NCI-H1105 (cell line): ENCODE measurements at regions not wholly inside any gene's neighbourhood (a gene's known extent, or its start where the extent isn't known, plus 50 kb on each side); places are given as distances from the start of the nearest gene placed in this dataset.
"Not testable (repeated sequence)": the region's sequence is repeated elsewhere in the genome, so short reads cannot be mapped to it uniquely, and the experiment has no call there.

ENCODE experiments used
- DNase-seq: peaks from one replicate; lab custom pipeline; 2025; lab: John Stamatoyannopoulos, UW

DNA sequence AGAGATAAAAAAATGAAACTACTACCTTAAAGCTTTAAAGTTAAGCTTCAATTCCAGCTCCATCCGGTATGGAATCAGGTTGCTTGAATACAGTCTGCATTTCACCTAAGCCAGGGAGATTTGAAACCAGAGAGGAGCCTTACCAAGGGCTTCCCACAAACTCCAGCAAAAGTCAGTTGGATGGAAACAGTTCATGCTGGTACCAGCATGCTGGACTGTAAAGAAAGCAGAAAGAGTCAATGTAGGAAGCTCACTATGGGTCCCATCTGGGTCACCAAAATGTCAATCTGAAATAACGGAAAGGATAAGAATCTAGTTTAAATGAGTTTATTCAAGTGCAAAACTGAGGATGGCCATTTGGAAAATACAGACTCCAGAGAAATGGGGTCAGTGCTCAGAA lies 65.3 kb downstream of the CDO1 start:
- no peak for DNase-seq

DNA sequence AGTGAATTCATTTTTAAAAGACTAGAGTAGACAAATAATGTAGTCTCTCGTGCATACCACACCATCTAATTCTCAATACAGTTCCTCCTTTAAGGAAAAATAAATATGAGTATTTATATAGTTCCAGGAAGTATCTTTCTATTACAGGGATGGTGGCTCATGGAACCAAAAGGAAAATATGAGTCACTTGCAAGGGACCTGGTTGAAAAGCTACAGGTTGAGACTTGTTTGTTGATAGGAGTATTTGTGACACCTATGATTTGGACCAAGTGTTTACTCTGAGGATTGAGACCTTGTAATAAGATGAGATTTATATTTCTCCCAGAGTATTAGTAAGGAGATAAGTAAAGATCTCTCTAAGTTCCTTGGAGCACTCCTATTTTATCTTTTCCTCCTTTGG lies 67.4 kb downstream of the CDO1 start:
- DNase-seq, result no peak

DNA sequence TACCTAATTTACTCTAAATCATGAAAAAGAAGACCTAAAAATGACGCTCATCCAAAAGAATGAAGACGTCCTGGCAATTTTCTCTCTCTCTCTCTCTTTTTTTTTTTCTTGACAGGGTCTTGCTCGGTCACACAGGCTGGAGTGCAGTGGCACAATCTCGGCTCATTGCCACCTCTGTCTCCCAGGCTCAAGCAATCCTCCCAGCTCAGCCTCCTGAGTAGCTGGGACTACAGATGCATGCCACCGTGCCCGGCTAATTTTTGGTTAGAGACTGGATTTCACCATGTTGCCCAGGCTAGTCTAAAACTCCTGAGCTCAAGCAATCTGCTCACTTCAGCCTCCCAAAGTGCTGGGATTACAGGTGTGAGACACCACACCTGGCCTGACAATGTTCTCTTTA lies 77.2 kb downstream of the CDO1 start:
- DNase-seq, result not testable (repeated sequence)

GRCh38 chr5:115738830-115739229 lies 77.6 kb downstream of the CDO1 start:
- DNase-seq, result no peak

GRCh38 chr5:115737452-115737851 lies 79.0 kb downstream of the CDO1 start:
- DNase-seq, result no peak

DNA sequence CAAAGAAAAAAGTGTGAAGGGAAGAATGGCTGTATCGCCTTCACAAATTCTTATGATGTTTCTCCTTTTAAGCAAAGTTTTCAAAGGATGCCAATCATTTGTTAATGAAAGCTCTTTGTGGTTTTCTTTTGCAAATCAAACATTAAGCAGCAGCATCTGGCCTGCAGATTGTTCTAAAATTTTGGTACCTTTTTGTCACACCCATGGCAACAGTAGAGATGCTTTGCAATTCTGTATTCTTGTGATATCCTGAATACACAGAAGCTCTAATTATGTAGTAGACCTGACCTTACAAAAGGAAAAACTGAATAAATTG lies 79.8 kb downstream of the CDO1 start:
- DNase-seq, result no peak

DNA sequence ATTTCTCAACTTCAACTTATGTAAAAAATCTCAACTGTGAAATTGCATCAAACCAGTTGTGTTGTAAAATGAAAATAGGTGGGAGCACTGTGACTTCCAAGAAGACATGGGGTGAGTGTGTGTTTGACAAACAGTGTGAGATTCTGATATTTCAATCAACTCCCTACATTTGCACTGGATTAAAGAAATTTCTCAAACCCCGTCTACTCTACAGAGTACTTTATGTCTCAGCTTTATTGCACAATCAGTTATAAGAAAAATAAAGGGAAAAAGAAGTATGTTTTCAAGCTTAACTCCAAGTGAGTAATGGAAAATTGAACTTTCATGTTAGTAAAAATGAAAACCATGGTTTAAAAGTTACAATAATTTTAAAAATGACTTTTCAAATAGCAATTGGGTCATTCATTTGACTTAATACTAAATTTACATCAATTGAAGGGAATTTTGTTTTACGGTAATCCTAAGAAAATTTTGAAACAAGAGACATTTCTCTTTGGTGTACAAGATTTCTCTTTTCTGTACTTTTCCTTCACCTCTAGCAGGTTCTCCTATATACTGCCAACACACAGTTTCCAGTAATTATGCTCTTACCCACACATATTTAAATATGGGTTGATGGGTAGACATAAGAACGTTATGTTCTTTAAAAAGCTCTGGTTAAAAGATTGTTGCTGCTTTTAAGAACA lies 80.3 kb downstream of the CDO1 start:
- DNase-seq, result no peak

DNA sequence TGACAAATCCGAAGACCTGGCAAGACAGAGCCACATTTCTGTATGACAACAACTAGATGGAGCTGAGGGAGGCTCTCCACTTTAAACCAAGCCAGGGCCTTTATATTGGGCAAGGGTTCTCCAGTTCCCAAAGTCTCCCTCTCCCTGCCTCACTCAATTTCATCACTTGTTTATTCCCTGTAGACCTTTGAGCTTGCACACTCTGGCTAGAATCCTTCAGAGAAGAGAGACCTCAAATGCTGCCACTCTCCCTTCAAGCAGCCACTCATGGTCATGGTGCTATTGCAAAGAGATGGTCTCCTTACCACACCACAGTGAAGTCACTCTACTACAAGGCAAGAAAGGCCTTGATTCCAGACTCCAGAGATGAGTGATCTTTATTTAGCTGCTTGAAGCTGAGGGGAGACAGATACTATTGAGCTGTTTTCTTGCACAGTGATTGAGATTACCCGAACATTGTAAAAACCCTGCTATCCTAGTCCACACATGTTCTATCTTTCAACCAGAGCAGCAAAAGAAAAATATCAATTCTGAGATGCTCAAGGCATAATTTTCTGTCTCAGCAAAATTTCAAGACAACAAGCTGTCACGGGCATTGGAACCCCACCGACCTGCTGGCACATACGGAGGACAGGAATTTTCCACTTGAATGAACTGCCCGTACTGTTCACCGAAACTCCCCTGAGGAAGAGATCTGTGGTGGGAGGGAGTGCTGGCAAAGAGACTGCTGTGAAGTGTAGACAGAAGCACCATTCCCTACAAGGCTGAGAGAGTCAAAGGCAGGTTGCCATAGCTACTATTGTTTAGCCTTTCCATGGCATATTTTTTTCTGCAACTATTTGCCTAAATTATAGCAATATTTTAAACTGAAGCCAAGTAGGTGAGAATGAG lies 81.1 kb downstream of the CDO1 start:
- no peak for DNase-seq

DNA sequence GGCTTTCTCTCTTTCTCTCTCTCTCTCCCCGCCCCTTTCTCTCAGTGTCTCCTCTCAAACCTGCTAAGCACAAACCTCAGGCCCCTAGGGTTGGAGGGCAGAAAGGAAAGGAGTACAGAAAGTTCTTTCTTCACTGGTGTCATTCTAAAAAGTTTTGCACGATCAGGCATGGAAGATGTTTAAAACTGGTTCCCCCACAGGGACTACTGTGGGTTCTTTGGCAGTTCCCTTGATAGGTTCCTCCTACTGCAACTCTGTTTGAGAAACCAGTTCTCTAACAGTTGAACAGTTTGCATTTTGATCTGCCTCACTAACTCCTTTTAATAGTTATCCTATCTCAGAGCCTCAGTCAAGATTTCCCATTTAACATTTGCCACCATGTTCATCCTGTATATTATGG lies 82.9 kb downstream of the CDO1 start:
- no peak for DNase-seq

GRCh38 chr5:115732026-115732425 lies 84.4 kb downstream of the CDO1 start:
- DNase-seq, result no peak

GRCh38 chr5:115725522-115725921 lies 90.9 kb downstream of the CDO1 start:
- no peak for DNase-seq

GRCh38 chr5:115723220-115723619 lies 93.2 kb downstream of the CDO1 start:
- DNase-seq, result no peak

- no peak for DNase-seq
Observed at GRCh38 chr5:115720888-115721287, 95.1 kb upstream of the TMED7 start.

- no peak for DNase-seq
Observed at GRCh38 chr5:115718927-115719326, 93.1 kb upstream of the TMED7 start.

- no peak for DNase-seq
Observed at GRCh38 chr5:115713408-115713807, 87.6 kb upstream of the TMED7 start.

GRCh38 chr5:115709585-115709984 lies 83.7 kb upstream of the TMED7 start:
- DNase-seq, result no peak

- no peak for DNase-seq
Observed at GRCh38 chr5:115708819-115709477, 83.1 kb upstream of the TMED7 start.

DNA sequence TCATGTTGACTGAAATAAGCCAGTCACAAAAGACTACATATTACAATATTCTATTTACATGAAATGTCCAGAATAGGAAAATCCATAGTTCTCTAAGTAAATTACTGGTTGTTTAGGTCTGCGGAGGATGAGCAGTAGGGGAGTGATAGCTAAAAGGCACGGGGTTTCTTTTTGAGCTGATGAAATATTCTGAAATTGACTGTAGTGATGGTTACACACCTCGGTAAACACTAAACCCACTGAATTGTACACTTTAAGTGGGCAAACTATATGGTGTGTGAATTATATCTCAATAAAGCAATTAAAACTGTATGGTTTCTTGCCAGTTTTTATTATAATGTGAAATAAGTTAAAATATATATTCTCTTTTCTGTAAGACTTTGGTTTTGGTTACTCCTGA lies 77.7 kb upstream of the TMED7 start:
- no peak for DNase-seq

- DNase-seq, result peak; percentile 12
Observed at GRCh38 chr5:115702025-115702424, 76.2 kb upstream of the TMED7 start.

- no peak for DNase-seq
Observed at GRCh38 chr5:115699967-115700366, 74.1 kb upstream of the TMED7 start.

DNA sequence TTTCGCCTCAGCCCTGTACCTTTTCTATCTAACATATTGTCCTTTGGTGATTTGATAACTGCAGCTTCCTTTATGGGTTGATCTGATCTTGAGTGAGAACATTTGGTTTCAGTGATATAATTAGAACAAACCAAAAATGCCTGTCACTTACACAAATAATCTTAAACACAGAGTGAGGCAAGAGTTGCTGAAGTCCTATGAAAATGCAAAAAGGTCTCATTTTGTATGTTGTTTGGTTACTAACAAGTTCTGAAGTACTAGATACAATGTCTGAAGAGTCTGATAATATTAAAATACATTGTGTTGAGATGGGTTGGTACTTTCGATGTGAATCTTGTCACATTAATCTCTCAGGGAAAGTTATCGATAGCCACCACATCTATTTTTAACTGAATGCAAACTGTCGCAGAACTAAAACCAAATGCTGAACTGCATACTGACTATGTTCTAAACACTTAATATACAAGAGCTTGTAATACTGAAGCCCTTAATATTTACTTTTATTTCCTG lies 70.4 kb upstream of the TMED7 start:
- DNase-seq, result no peak

- no peak for DNase-seq
Observed at GRCh38 chr5:115695310-115695880, 69.6 kb upstream of the TMED7 start.

GRCh38 chr5:115691814-115692213 lies 66.0 kb upstream of the TMED7 start:
- DNase-seq, result not testable (repeated sequence)
